SH-SY5Y (cell line): ENCODE measurements at regions not wholly inside any gene's neighbourhood (a gene's known extent, or its start where the extent isn't known, plus 50 kb on each side); places are given as distances from the start of the nearest gene placed in this dataset.

ENCODE experiments used
- GATA2 ChIP-seq: IDR thresholded peaks from 2 replicates; pipeline ENCODE4 v1.6.1; 2011; ENCODE audit warnings: mild to moderate bottlenecking, low read depth, low read length
- GATA3 ChIP-seq: IDR thresholded peaks from 2 replicates; pipeline ENCODE4 v1.6.1; 2011; ENCODE audit warnings: low read depth, mild to moderate bottlenecking, low read length, moderate library complexity

GRCh38 chr2:862355-862687, 88.3 kb upstream of the SNTG2 start:
- no peak for TF ChIP-seq GATA3
- TF ChIP-seq GATA2 = no peak
